ENCODE measurements at regions not wholly inside any gene's neighbourhood (a gene's known extent, or its start where the extent isn't known, plus 50 kb on each side); places are given as distances from the start of the nearest gene placed in this dataset.

DNA sequence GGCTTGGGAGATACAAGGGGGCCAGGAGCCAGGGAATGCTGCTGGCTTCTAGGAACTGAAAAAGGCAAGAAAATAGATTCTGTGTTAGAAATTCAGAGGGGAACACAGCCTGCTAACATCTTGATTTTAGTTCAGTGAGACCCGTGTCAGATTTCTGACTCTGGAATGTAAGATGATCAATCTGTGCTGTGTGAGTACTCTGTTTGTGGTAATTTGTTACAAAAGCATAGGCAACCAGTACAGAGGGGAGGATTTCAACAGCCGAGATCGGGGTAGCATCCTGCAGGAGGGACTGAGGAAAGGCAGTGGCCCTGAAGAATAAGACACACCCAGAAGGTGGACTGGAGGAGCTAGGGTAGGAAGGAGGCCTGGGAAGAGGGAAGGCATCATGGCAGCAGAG, 410.0 kb upstream of the CCDC196 start:
- CTCF ChIA-PET, result interaction anchor here (0.6 to 0.8 kb wide), 2 partner anchors 22 to 116 kb away, joined by 3 to 5 read pairs; no protein-coding TSS in a partner anchor
- no TSS peak for BruUV-seq (replicated peaks)
- no peak for TF ChIP-seq CTCF (IDR thresholded peaks at IDR 0.05; ENCODE audit: unreplicated experiment)

GRCh38 chr14:66078006-66078405, 408.2 kb upstream of the CCDC196 start:
- Mint-ChIP-seq H3K4me1 (ENCODE audit: insufficient read depth, unreplicated experiment) (peaks cover 6% of the 10 kb centered on the region), H3K36me3 (ENCODE audit: insufficient read depth, unreplicated experiment) (no peaks in the 10 kb centered on the region), H3K4me3 (ENCODE audit: unreplicated experiment) (no peak overlapping the region), H3K27ac (ENCODE audit: low read depth, unreplicated experiment) (no peak overlapping the region), H3K9me3 (ENCODE audit: unreplicated experiment) (no peaks in the 10 kb centered on the region), H3K27me3 (ENCODE audit: insufficient read depth, unreplicated experiment) (no peaks in the 10 kb centered on the region)
- ChIA-PET POLR2A (interaction anchor here (0.6 kb wide), 1 partner anchor 1035 kb away, joined by 3 read pairs; no protein-coding TSS in a partner anchor), CTCF (interaction anchor here (0.5 to 1.5 kb wide), 3 partner anchors 8 to 317 kb away, joined by 3 read pairs; no protein-coding TSS in a partner anchor)
- TF ChIP-seq CTCF (IDR thresholded peaks at IDR 0.05; ENCODE audit: unreplicated experiment), result no peak
- intact Hi-C loops (cut with micrococcal nuclease), result loop anchor here (10.0 kb wide), 1 partner anchor 253 kb away; no protein-coding TSS in a partner anchor
- DNase-seq (ENCODE audit: unreplicated experiment), result peak; percentile 20
- no TSS peak for BruUV-seq (replicated peaks)

More for the DNA sequence above, 410.0 kb upstream of the CCDC196 start:
- peaks cover 1% of the 10 kb centered on the region for H3K27me3 Mint-ChIP-seq (ENCODE audit: insufficient read depth, unreplicated experiment)
- H3K9me3 Mint-ChIP-seq (ENCODE audit: unreplicated experiment), result no peaks in the 10 kb centered on the region
- H3K27ac Mint-ChIP-seq (ENCODE audit: low read depth, unreplicated experiment), result no peak overlapping the region
- H3K4me3 Mint-ChIP-seq (ENCODE audit: unreplicated experiment), result no peak overlapping the region
- DNase-seq (ENCODE audit: unreplicated experiment), result no peak
- no peaks in the 10 kb centered on the region for H3K36me3 Mint-ChIP-seq (ENCODE audit: insufficient read depth, unreplicated experiment)
- peaks cover 6% of the 10 kb centered on the region for H3K4me1 Mint-ChIP-seq (ENCODE audit: insufficient read depth, unreplicated experiment)
- POLR2A ChIA-PET, result no interaction called here
- intact Hi-C loops (cut with micrococcal nuclease), result loop anchor here (10.0 kb wide), 1 partner anchor 251 kb away; no protein-coding TSS in a partner anchor

DNA sequence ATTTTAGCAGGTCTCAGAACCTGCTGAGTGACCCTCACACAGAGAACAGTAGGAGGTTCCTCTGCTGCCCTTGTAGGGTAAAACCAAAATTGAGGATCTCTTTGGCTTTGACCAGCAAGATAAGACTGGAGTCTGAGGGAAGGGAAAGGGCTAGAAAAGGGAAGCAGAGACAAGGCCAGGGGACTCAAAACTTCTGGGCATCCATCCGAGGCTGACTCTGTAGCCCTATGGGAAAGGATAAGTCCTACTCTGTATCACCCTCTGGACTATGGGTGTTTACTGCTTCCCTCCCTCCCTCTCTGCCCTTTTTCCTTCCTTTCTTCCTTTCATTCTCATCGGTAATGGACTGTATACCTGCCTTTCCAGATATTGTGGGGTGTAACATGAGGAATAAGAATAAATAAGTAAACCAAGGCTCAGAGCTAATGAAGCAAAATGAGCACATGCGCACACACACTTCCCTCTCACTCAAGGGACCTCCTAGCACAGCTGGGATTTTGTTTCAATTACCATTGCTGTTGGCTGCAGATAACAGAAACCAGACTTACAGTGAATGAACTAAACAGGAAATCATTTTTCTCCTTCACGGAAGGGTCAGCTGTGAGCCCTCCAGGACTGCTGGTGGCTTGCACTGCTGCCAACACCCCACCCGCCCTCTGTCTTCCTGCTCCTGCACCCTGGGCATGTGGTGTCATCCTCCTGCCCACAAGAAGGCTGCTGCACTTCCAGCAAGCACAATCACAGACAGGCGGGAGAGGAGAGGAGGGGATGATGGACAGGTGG, 404.4 kb upstream of the CCDC196 start:
- H3K9me3 Mint-ChIP-seq (ENCODE audit: unreplicated experiment), result no peaks in the 10 kb centered on the region
- ChIA-PET POLR2A (no interaction called here), CTCF (no interaction called here)
- intact Hi-C loops (cut with micrococcal nuclease), result no loop called here
- no peak for DNase-seq (ENCODE audit: unreplicated experiment)
- no peak overlapping the region for H3K27ac Mint-ChIP-seq (ENCODE audit: low read depth, unreplicated experiment)
- no peaks in the 10 kb centered on the region for H3K27me3 Mint-ChIP-seq (ENCODE audit: insufficient read depth, unreplicated experiment)
- H3K4me3 Mint-ChIP-seq (ENCODE audit: unreplicated experiment), result no peak overlapping the region
- BruUV-seq (replicated peaks), result no TSS peak
- H3K36me3 Mint-ChIP-seq (ENCODE audit: insufficient read depth, unreplicated experiment), result no peaks in the 10 kb centered on the region
- peaks cover 6% of the 10 kb centered on the region for H3K4me1 Mint-ChIP-seq (ENCODE audit: insufficient read depth, unreplicated experiment)
- TF ChIP-seq CTCF (IDR thresholded peaks at IDR 0.05; ENCODE audit: unreplicated experiment), result no peak

DNA sequence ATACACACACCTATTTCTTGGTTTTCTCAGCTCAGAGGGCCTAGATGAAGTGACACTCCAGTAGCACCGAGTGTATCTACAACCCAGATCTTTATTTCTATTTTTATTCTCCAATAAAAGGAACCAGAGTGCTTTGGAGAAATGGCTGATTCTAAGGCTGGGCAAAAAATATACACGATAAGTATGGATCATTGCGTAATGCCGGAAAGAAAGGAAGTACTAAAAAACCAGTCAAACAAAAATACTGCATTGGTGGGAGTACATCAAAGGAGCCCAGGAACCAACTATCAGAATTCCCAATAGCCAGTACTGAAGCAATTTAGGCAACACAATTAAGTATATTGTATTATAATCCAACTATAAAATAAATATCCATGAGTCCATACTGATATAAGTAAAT, 400.9 kb upstream of the CCDC196 start:
- POLR2A ChIA-PET, result no interaction called here
- no peak for TF ChIP-seq CTCF (IDR thresholded peaks at IDR 0.05; ENCODE audit: unreplicated experiment)
- Mint-ChIP-seq H3K27ac (ENCODE audit: low read depth, unreplicated experiment) (no peak overlapping the region), H3K27me3 (ENCODE audit: insufficient read depth, unreplicated experiment) (no peaks in the 10 kb centered on the region), H3K4me3 (ENCODE audit: unreplicated experiment) (no peak overlapping the region), H3K9me3 (ENCODE audit: unreplicated experiment) (no peaks in the 10 kb centered on the region), H3K4me1 (ENCODE audit: insufficient read depth, unreplicated experiment) (no peaks in the 10 kb centered on the region), H3K36me3 (ENCODE audit: insufficient read depth, unreplicated experiment) (no peaks in the 10 kb centered on the region)
- no peak for DNase-seq (ENCODE audit: unreplicated experiment)
- CTCF ChIA-PET, result no interaction called here
- no TSS peak for BruUV-seq (replicated peaks)
- intact Hi-C loops (cut with micrococcal nuclease), result no loop called here

Data from MCF 10A (cell line).